ENCODE measurements at regions not wholly inside any gene's neighbourhood (a gene's known extent, or its start where the extent isn't known, plus 50 kb on each side); places are given as distances from the start of the nearest gene placed in this dataset.
"Not testable (repeated sequence)": the region's sequence is repeated elsewhere in the genome, so short reads cannot be mapped to it uniquely, and the experiment has no call there.

DNA sequence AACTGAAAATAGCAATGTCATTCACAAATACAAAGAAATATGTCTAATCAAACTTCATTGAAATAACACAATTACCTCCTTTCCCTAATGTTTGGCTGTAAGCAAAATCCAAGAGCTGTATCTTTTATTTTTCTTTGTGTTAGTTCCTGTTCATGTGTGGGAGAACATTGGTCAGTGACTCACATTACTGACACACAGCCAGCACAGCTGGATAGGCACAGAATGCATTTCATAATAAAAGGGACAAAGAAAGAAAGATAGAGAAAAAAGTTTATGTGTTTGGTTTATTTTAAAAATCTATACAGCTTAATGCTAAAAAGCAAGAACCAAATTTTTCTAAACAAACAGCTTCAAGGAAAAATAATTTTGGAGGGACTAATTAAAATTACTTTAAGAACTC is 185.6 kb upstream of the COL3A1 start:
- DNase-seq = peak; percentile 70

DNA sequence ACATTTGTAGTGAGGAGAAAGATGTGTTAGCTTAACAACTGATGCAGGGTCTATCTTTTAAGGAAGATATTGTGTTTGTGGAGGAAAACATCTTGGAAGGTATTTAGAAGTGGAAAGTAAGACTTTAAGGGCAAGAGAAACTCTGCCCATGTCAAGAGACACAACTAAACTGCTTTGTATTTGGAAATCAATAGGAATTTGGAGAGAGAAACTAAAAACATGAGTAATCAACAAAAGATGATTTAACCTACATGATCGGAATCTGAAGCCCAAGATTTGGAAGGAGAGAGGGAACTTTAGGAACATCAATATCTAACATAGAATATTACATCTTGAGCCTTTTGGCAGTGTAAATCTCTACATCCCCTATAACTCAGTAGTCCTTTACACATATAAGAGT is 184.2 kb upstream of the COL3A1 start:
- no peak for DNase-seq

GRCh38 chr2:188794453-188794852 is 179.7 kb upstream of the COL3A1 start:
- DNase-seq = not testable (repeated sequence)

GRCh38 chr2:188795762-188796161 is 178.4 kb upstream of the COL3A1 start:
- no peak for DNase-seq

DNA sequence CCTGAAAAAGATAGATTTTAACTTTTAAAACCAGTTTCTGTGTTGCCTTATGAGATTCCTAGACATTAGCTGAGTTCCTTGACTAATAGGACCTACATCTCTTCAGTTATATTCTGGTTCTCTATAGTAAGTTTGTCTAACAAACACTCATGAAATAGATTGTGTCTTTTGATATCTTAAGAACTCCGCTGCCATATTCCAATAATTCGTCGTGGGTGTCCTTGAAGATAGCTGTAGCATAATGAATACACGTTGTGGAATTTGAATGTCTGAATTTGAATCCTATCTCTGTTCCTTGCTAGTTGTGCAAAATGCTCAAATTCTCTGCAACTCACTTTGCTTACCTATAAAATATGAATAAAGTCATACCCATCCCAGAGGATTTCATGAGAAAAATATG is 176.8 kb upstream of the COL3A1 start:
- no peak for DNase-seq

- DNase-seq = no peak
Observed at GRCh38 chr2:188798159-188798558, 176.0 kb upstream of the COL3A1 start.

- DNase-seq = peak; percentile 6
Observed at GRCh38 chr2:188805219-188805618, 169.0 kb upstream of the COL3A1 start.

GRCh38 chr2:188808947-188809355 is 165.2 kb upstream of the COL3A1 start:
- no peak for DNase-seq

GRCh38 chr2:188810586-188810985 is 163.6 kb upstream of the COL3A1 start:
- no peak for DNase-seq

- DNase-seq = no peak
Observed at GRCh38 chr2:188811522-188811921, 162.7 kb upstream of the COL3A1 start.

GRCh38 chr2:188813315-188813714 is 160.9 kb upstream of the COL3A1 start:
- DNase-seq = no peak

DNA sequence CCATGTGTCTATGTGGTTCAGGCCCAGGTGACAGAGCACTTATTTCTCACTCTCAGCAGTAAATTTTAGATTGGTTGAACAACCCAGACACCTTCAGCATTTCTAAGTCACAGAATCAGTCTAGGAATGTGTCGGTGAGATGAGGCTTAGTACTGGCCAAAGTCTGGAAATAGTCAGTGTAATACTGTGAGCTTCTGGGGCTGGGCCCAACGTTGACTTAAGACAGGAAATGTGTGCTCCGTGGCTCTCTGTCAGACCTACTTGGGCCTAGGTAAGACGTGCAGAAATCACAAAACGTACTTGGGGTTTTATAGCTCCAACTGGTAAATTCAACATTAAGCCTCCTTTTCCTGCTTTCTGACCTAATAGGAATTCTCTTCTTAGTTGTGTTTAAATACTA is 160.3 kb upstream of the COL3A1 start:
- DNase-seq = no peak

- DNase-seq = no peak
Observed at GRCh38 chr2:188819011-188819410, 155.2 kb upstream of the COL3A1 start.

- peak; percentile 8 for DNase-seq
Observed at GRCh38 chr2:188819792-188820191, 154.4 kb upstream of the COL3A1 start.

DNA sequence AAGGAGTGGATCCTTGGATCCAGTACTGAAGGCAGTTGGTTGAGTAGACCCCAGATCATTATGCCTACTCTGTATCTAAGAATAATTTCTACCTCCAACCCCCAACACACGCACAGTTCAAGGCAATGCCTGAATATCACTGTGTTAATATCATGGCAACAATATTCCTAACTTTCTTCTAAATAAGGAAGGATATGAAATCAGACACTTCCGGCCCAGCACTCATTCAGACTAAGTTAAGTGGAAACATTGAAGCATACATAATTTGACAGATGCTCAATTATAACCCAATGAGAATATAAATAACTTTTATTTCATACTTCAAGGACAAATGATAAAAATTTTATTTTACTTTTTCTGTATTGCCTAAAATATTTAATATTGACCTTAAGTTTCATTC is 153.6 kb upstream of the COL3A1 start:
- no peak for DNase-seq

DNA sequence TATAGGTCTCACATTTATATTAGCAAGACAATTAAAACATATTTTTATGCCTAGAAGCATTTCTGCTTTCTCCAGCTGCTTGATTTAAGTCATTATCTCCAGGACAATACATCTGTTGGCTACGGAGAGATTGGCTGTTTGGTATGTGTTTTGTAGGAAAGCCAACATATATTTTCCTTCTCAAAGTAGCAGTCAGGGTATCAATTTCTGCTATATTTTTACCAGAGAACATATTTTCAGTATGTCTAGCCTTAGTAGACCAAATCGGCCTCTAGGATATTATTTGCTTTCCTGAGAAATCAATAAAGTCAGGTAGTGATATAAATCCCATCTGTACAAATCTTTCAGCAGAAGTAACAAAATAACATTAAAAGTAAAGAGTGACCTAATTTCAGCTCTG is 150.0 kb upstream of the COL3A1 start:
- DNase-seq = no peak

- DNase-seq = no peak
Observed at GRCh38 chr2:188833331-188833730, 140.8 kb upstream of the COL3A1 start.

- no peak for DNase-seq
Observed at GRCh38 chr2:188833799-188834198, 140.4 kb upstream of the COL3A1 start.

GRCh38 chr2:188835006-188835405 is 139.2 kb upstream of the COL3A1 start:
- no peak for DNase-seq

- DNase-seq = no peak
Observed at GRCh38 chr2:188835821-188836220, 138.4 kb upstream of the COL3A1 start.

DNA sequence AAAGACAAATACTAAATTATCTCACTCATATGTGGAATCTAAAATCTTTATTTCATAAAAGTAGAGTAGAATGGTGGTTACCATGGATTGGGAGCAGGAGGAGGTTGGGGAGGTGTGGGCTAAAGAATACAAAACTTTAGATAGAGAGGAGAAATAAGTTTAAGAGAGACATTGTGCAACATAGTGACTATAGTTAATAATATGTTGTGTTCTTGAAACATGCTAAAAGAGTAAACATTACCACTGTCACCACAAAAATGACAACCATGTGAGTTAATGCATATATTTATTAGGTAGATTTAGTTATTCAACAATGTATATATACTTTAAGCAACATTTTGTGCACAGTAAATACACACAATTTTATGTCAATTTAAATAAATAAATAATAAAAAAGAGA is 128.5 kb upstream of the COL3A1 start:
- no peak for DNase-seq

DNA sequence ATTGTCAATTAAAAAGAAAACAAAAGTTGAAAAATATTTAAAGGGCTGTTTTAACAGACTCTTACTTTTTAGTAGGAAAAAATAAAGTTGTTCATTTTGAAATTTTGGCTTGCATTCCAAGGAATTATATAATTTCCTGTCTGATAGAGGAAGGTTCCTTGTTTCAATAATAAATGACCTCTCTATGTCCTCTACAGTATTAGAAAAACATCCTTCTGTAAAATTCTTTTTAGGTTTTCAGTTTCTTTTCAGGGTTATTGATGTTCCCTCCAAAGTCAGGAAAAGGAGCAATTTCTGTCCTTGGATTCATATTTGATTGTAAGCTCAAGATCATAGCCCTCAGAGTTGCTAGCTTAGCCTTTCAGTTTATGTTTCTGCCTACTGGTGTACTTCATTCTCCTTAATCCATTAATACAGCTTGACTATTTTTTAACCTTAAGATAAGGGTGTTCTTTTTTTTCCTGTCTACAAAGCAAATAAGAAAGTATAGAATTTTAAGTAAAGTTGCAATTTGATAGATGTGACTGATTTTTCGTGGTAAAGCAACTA is 125.2 kb upstream of the COL3A1 start:
- DNase-seq = no peak

- DNase-seq = no peak
Observed at GRCh38 chr2:188850786-188851185, 123.4 kb upstream of the COL3A1 start.

- DNase-seq = no peak
Observed at GRCh38 chr2:188851311-188851710, 122.9 kb upstream of the COL3A1 start.

- DNase-seq = no peak
Observed at GRCh38 chr2:188851826-188852225, 122.3 kb upstream of the COL3A1 start.

DNA sequence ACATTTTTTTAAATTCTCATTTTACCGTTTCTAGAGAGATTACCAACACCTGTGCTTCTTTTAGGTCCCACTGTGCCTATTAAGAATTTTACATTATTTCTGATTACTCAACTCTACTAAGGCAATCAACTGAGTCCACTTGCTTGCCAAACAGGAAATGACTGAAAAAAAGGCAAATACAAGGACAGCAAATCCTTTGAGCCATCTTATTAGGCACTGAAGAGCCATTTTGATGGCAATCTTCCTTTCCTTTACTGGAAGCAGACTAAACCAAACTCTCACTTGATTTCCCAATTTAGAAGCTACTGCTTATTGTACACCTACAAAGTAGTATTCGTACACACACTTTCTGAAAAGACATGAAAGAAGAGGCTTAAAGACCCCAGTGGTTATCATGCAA is 121.4 kb upstream of the COL3A1 start:
- no peak for DNase-seq

All from kidney glomerular epithelial cell (primary cell).